Activated T-cell treated with anti-CD3 and anti-CD28 coated beads, Interleukin-2, amount 50 U/mL, for 4 hours (primary cell): ENCODE measurements at regions not wholly inside any gene's neighbourhood (a gene's known extent, or its start where the extent isn't known, plus 50 kb on each side); places are given as distances from the start of the nearest gene placed in this dataset.

Source experiments
- ATAC-seq, 2 donors: fragments of 200-7000 bp; cut with Tn5 transposase; one replicate each; pipeline ENCODE4 v1.10.0; 2021
- DNase-seq: peaks from one replicate; pipeline ENCODE4 v3.0.0-alpha.2; 2020
- H3K27me3 Mint-ChIP-seq: one replicate; pipeline ENCODE4 v1.8.0; 2021; ENCODE audit warnings: low read depth, mixed read lengths
- H3K36me3 Mint-ChIP-seq: one replicate; pipeline ENCODE4 v1.8.0; 2022; ENCODE audit warnings: mixed read lengths; ENCODE audit not compliant: insufficient read depth
- H3K4me1 Mint-ChIP-seq: one replicate; pipeline ENCODE4 v1.8.0; 2021; ENCODE audit warnings: low read depth, mixed read lengths
- H3K4me3 Mint-ChIP-seq: one replicate; pipeline ENCODE4 v1.8.0; 2021; ENCODE audit warnings: mild to moderate bottlenecking, moderate library complexity, mixed read lengths
- H3K9me3 Mint-ChIP-seq: one replicate; pipeline ENCODE4 v1.8.0; 2021; ENCODE audit warnings: mixed read lengths

DNA sequence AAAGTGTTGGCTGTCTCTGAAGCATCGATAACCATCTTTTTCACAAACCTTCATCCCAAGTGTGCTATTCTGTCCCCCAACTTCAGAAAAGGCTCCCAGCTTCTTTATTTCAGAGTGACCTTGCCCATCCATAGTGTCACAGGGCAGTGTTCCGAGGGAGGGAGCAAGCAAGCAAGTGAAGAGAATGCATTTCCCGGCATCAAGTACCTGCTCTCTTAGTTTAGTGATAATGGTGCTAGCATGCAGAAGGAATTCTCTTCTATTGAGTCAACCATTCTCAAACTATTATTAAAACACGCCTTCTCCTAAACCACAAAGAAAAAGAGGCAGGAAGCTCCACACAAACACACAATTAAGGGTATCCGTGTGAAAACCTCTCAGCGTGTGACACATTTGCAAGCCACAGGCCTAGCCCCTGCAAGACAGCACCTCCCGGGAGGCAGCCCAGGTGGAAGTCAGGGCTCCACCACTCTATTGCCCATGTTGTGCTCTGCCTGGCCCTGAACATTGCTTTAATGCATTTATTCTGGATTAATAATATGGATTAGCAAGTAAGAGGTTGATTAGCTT, 504.9 kb downstream of the GALR1 start:
- Mint-ChIP-seq H3K4me3 (no peak overlapping the region), H3K4me1 (no peaks in the 10 kb centered on the region), H3K27me3 (no peaks in the 10 kb centered on the region), H3K9me3 (no peaks in the 10 kb centered on the region), H3K36me3 (no peaks in the 10 kb centered on the region)
- DNase-seq: no peak
- ATAC-seq: no peak

DNA sequence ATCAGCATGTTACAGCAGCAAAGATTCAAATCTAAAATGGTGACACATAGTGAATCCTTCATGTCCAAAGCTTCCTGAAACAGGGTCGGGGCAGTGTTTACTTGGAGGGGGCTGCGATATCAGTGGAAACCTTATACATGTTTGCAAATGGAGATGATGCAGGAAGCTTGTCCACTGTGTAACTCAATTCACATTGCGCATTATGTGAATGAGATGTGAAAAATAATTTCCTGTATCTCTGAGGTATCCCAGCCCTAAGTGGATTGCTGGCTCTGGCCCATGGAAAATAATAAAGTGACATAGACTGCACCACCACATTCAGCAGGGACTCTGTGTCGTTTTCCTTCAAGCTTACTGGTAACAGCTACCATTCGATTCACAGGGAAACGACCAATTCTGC, 505.5 kb downstream of the GALR1 start:
- Mint-ChIP-seq H3K4me3 (no peak overlapping the region), H3K36me3 (no peaks in the 10 kb centered on the region), H3K9me3 (no peaks in the 10 kb centered on the region), H3K27me3 (no peaks in the 10 kb centered on the region), H3K4me1 (no peaks in the 10 kb centered on the region)
- DNase-seq (no peak), ATAC-seq (no peak)

DNA sequence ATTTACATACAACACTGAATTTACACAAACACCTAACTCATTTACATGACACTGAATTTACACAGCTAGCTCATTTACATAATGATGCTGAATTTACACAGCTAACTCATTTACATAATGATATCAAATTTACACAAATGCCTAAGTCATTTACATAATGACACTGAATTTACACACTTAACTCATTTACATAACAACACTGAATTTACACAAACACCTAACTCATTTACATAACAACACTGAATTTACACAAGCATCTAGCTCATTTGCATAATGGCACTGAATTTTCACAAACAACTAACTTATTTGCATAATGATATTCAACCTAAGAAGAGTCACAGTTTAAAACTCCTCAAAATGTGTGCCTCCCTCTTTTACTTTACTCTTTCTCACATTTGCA, 511.7 kb downstream of the GALR1 start:
- no peak overlapping the region for H3K4me3 Mint-ChIP-seq
- H3K36me3 Mint-ChIP-seq: no peaks in the 10 kb centered on the region
- DNase-seq: no peak
- peaks cover 3% of the 10 kb centered on the region for H3K4me1 Mint-ChIP-seq
- H3K27me3 Mint-ChIP-seq: peaks cover 11% of the 10 kb centered on the region
- no peak for ATAC-seq
- no peaks in the 10 kb centered on the region for H3K9me3 Mint-ChIP-seq

DNA sequence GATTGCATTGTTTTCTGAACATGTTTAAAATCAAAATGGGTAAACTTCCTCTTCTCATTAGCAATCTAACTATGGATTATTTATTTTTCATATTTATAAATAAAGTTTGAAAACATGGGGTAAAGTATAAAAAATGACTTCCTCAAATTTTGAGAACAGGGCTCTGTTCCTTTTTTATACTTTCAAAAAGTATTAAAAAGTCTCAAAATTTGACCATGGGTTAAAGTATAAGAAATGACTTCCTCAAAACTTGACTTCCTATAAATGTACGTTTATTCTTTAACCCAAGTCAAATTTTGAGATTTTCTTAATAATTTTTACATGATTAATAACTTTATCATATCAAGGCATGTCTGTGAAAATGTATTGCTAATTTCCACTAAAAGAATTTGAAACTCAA, 512.4 kb downstream of the GALR1 start:
- DNase-seq (no peak), ATAC-seq (no peak)
- Mint-ChIP-seq H3K4me3 (no peak overlapping the region), H3K27me3 (peaks cover 11% of the 10 kb centered on the region), H3K36me3 (no peaks in the 10 kb centered on the region), H3K4me1 (peaks cover 3% of the 10 kb centered on the region), H3K9me3 (no peaks in the 10 kb centered on the region)

DNA sequence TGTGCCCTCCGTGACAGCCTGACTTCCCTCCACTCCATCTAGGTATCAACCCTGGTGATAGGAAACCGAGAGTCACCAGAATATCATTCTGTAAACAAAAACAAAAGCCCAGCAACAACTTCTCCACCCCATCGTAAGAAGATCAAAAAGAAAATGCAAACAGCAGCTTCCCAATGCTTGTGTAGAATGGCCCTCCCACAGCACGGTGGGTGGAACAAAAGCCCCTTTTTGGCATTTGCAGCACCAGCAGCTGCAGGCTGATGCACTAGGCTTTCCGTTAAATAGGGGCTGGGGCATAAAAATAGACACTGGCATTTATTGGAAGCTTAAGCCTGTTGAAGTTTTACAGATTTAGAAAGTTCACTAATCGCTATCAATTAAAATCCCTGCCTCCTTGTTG, 513.0 kb downstream of the GALR1 start:
- Mint-ChIP-seq H3K4me3 (no peak overlapping the region), H3K4me1 (peaks cover 3% of the 10 kb centered on the region), H3K27me3 (peaks cover 11% of the 10 kb centered on the region), H3K9me3 (no peaks in the 10 kb centered on the region), H3K36me3 (no peaks in the 10 kb centered on the region)
- ATAC-seq: no peak
- no peak for DNase-seq

DNA sequence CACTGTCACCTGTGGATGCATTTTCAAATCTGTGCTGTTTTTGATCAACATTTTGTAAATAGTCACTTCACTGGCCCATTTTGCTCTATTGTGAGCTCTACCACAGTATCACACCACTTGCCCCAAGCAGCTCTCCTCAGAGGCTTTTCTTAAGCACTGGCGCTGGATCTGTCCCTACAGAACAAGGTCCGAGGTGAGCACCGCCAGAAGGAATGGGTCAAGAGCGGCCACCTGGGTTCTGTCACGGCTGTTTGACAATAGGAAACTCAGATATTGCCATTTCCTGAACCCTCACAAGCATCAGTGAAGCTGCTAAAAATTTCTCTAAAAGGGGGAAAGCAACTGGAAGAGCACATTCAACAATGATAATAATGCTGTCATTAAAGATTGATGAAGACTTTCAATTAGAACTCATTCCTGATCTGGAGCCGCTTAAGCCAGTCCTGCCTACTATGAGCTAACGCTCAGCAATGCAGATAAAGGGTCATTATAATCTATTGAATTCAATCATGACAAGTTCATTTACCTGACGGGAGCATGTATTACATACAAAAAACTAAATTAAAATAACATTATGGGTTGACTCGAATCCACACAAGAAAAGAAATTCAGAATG, 514.0 kb downstream of the GALR1 start:
- Mint-ChIP-seq H3K4me1 (peaks cover 3% of the 10 kb centered on the region), H3K9me3 (no peaks in the 10 kb centered on the region), H3K36me3 (no peaks in the 10 kb centered on the region), H3K4me3 (no peak overlapping the region), H3K27me3 (peaks cover 11% of the 10 kb centered on the region)
- no peak for DNase-seq
- ATAC-seq: no peak

DNA sequence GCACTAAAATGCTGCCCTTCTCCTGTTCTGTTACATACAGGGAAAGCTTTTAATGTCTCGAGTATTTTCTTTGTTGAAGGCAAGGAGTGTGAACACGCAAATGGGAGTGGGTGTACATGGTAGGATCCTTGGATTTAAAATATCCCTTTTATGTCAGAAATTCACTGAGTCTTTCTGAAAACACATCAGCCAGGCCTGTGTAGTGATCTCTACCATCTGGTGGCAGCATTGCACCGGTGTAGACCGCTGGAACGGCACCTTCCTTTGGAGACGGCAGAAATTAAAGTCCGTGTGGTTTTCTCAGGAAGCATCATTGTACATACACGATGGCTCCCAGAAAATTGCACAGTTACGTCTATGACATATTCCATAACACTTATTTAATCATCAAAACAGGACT, 515.8 kb downstream of the GALR1 start:
- no peak for DNase-seq
- Mint-ChIP-seq H3K4me1 (peaks cover 3% of the 10 kb centered on the region), H3K36me3 (no peaks in the 10 kb centered on the region), H3K4me3 (no peak overlapping the region), H3K27me3 (peaks cover 11% of the 10 kb centered on the region), H3K9me3 (peaks cover 4% of the 10 kb centered on the region)
- no peak for ATAC-seq

DNA sequence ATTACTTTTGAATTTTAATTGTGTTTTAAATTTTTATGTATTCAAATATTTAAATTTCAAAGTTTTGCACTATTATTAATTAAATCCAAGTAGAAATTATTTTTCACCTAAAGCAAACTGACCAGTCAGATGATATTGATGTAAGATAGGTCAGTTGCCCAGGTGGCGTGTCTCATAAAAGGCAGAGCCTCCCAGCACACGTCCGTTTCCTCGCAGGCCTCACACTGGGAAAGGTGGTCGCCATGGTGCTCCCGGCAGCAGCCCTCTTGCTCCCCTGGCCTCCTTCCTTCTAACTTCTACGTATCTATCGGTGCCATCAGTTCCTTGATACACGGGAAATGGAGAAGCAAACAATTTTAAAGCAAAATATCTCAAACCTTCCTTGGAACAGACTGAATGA, 516.8 kb downstream of the GALR1 start:
- peaks cover 4% of the 10 kb centered on the region for H3K9me3 Mint-ChIP-seq
- H3K27me3 Mint-ChIP-seq: peaks cover 9% of the 10 kb centered on the region
- peaks cover 3% of the 10 kb centered on the region for H3K4me1 Mint-ChIP-seq
- H3K4me3 Mint-ChIP-seq: no peak overlapping the region
- ATAC-seq (no peak), DNase-seq (no peak)
- no peaks in the 10 kb centered on the region for H3K36me3 Mint-ChIP-seq

DNA sequence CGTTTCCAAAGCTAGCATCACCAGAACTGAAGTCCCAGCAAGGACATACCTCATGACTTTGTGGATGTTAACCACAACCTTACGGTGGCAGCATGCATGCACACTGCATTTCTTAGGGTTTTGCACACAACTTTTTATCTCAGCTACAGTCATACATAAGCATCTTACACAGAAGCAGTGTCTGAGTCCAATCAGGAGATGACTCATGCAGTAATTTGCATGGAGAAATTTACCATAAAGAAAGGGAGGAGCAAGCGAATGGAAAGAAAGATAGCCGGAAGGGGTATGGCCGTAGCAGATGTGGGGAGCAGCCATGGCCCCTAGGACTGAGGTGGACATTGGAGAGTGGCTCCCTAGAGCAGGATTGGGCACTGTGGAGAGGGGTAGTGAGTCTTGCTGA, 522.5 kb downstream of the GALR1 start:
- H3K36me3 Mint-ChIP-seq: no peaks in the 10 kb centered on the region
- H3K4me1 Mint-ChIP-seq: no peaks in the 10 kb centered on the region
- H3K27me3 Mint-ChIP-seq: no peaks in the 10 kb centered on the region
- no peak for DNase-seq
- H3K4me3 Mint-ChIP-seq: no peak overlapping the region
- peaks cover 4% of the 10 kb centered on the region for H3K9me3 Mint-ChIP-seq
- ATAC-seq: no peak

DNA sequence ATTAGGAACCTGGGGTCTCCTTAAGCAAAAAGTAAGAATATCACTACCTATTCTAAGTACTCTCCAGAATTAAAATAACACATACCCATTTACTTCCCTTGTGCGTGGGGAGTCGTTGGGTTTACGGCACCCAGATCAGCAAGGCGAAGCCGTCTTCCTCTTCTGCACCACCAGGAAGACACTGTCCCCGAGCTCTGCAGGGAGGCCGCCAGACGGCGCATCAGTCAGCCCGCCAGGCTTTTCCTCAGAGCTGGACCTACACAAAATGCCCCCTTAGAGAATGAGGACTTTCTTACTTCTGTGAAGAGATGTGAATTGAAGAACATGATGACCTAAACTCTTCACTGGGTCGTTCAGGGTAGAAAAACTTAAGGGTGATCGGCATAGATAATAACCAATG, 526.5 kb downstream of the GALR1 start:
- H3K4me1 Mint-ChIP-seq: no peaks in the 10 kb centered on the region
- ATAC-seq: no peak
- no peaks in the 10 kb centered on the region for H3K36me3 Mint-ChIP-seq

DNA sequence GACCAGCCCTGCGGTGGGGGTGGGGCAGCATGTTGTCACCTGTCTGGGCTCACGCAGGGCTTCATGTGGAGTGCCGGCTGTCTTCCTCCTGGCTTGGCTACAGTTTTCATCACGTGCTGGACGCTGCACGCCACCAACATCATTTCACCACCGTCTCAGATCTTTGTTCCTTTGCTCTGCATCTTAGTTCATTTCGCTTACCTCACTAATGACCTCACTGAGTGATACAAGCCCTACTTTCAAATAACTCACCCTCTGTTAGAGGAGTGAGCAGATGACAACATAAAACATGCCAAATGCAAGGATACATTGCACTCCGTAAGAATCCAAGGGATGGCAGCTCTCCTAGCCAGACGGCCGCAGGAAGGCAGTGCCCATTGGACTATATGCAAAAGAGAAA, 527.5 kb downstream of the GALR1 start:
- no peaks in the 10 kb centered on the region for H3K9me3 Mint-ChIP-seq

More for the DNA sequence above, 526.5 kb downstream of the GALR1 start:
- no peak overlapping the region for H3K4me3 Mint-ChIP-seq
- no peaks in the 10 kb centered on the region for H3K27me3 Mint-ChIP-seq
- DNase-seq: no peak
- H3K9me3 Mint-ChIP-seq: no peaks in the 10 kb centered on the region

DNA sequence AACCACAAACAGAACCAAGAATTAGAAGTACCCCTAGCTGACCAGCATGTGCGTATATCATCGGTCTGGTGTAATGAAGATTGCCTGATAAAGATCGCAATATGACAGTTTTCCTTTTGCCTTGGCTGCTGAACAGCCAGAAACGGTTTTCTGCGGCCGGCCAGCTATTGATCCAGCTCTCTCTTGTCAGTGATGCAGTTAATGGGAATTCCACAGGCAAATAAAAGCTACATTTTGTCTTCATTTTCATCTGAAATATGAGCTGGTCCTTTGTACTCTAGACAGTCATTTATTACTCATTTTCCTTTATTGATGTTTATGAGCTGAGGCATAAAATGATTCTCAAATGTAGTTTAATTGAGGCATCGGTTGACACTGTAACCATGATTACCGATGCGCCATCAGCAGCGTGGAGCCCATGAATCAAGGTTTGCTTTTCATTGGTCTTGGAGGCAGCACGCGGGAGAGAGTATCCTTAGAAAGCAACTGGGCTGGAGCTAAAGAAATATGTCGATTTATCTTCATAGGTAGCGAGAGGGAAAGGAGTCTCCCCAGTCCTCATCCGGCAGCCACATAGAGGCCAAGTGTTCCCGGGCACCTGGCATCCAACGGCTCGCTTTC, 535.2 kb downstream of the GALR1 start:
- ATAC-seq (no peak), DNase-seq (no peak)
- H3K36me3 Mint-ChIP-seq: no peaks in the 10 kb centered on the region
- H3K27me3 Mint-ChIP-seq: peaks cover 3% of the 10 kb centered on the region
- no peak overlapping the region for H3K4me3 Mint-ChIP-seq
- H3K4me1 Mint-ChIP-seq: no peaks in the 10 kb centered on the region
- no peaks in the 10 kb centered on the region for H3K9me3 Mint-ChIP-seq

More for the DNA sequence above, 527.5 kb downstream of the GALR1 start:
- ATAC-seq (no peak), DNase-seq (no peak)
- Mint-ChIP-seq H3K4me3 (no peak overlapping the region), H3K4me1 (no peaks in the 10 kb centered on the region), H3K36me3 (no peaks in the 10 kb centered on the region), H3K27me3 (no peaks in the 10 kb centered on the region)

DNA sequence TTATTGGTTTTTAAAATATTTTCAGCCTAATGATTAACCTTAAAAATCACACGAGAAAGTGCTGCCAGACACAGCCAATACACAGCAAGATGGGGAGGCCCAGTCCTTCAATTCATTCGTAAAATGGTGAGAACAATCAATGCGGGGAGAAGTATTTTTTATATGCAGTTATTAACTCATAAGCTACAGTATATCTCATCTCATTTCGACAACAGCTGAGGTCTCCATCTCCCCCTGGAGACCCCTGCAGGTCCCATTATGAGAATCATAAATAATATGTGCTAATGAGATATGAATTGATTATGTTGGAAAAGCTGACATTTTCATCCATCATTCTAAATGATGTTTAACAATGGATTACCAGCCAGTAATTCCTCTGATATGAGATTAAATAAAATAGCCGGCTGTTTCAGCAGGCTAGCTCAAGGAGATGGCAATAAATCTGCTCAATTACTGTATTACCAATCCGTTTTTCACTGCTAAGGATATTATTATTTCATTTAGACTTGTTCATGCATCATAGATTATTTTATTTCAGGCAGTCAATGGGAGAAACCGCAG, 535.8 kb downstream of the GALR1 start:
- no peak overlapping the region for H3K4me3 Mint-ChIP-seq
- H3K27me3 Mint-ChIP-seq: peaks cover 3% of the 10 kb centered on the region
- no peak for ATAC-seq
- no peak for DNase-seq
- H3K4me1 Mint-ChIP-seq: no peaks in the 10 kb centered on the region
- no peaks in the 10 kb centered on the region for H3K9me3 Mint-ChIP-seq
- H3K36me3 Mint-ChIP-seq: no peaks in the 10 kb centered on the region

DNA sequence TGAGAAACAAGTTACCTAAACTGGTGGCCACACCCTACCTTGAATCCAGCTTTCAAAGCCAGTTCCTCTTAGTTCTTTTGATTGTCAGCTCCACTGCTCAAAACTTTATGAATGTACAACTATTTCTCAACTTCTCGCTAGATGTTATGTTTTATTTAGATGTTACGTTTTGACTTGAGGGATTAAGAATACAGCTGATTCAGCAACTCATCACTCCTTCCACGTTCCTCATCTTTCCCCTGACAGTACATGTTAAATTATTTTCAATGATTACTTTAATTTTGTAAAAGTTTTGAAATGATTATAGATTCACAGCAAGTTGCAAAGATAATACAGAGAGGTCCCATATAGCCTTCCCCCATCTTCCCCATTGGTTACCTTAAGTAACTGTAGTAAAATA, 553.4 kb downstream of the GALR1 start:
- no peaks in the 10 kb centered on the region for H3K27me3 Mint-ChIP-seq
- no peak for DNase-seq
- no peak for ATAC-seq
- no peaks in the 10 kb centered on the region for H3K36me3 Mint-ChIP-seq
- H3K9me3 Mint-ChIP-seq: peaks cover 9% of the 10 kb centered on the region
- H3K4me1 Mint-ChIP-seq: no peaks in the 10 kb centered on the region
- no peak overlapping the region for H3K4me3 Mint-ChIP-seq

DNA sequence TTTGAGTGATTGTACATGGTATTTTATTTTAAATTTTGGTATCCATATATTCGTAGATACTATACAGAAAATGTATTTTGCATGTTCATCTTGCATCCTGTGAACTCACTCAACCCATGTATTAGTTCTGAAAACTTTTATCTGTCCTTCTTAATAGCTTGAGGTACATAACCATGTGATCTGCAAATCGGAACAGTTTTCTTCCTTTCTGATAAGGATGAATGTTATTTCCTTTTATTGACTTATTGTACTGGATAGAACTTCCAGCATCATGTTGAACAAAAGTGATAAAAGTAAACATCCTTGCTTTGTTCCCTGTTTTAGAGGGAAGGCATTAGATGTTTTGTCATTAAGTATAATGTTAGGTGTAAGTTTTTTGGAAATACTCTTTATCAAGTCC, 554.7 kb downstream of the GALR1 start:
- DNase-seq (no peak), ATAC-seq (no peak)
- Mint-ChIP-seq H3K27me3 (peaks cover 4% of the 10 kb centered on the region), H3K4me3 (no peak overlapping the region), H3K36me3 (no peaks in the 10 kb centered on the region), H3K9me3 (peaks cover 5% of the 10 kb centered on the region), H3K4me1 (no peaks in the 10 kb centered on the region)
